Transverse colon (tissue), 4 donors: ENCODE measurements at regions not wholly inside any gene's neighbourhood (a gene's known extent, or its start where the extent isn't known, plus 50 kb on each side); places are given as distances from the start of the nearest gene placed in this dataset.

Experiments
- DNase-seq: peaks from one replicate; pipeline ENCODE4 v3.0.0-alpha.2; 2019
- H3K27ac ChIP-seq, 4 donors: fragments of 200-600 bp; sonication (generic); 2 replicates each; pipeline ENCODE4 v1.5.1; 2016 to 2018; ENCODE audit warnings: inconsistent platforms in 4 of 4
- H3K27me3 ChIP-seq: fragments of 200-600 bp; sonication (generic); 2 replicates; pipeline ENCODE4 v1.5.1; 2017; ENCODE audit warnings: inconsistent platforms
- H3K36me3 ChIP-seq, 4 donors: fragments of 200-600 bp; sonication (generic); 2 replicates each; pipeline ENCODE4 v1.5.1; 2017 to 2019; ENCODE audit warnings: inconsistent platforms in 4 of 4
- H3K4me1 ChIP-seq, 4 donors: fragments of 200-600 bp; sonication (generic); 2 replicates each; pipeline ENCODE4 v1.5.1; 2017 to 2020; ENCODE audit warnings: inconsistent platforms in 4 of 4
- H3K4me3 ChIP-seq, 4 donors: fragments of 200-600 bp; sonication (generic); 1 replicate in 1 of 4; 2 replicates in 3 of 4; pipeline versions ENCODE4 v1.5.1 to v1.6.1; 2017 to 2019; ENCODE audit warnings: inconsistent platforms in 4 of 4
- H3K9me3 ChIP-seq, 2 donors: fragments of 200-600 bp; sonication (generic); 2 replicates each; pipeline ENCODE4 v1.5.1; 2017 to 2019; ENCODE audit warnings: inconsistent platforms in 2 of 2
- CTCF ChIP-seq, 5 experiments: fragments of 200-600 bp in 3 of 5; fragments of 450-650 bp in 2 of 5; sonication (generic) in 3 of 5; IDR thresholded peaks; 1 replicate in 2 of 5; 2 replicates in 3 of 5; pipeline ENCODE4 v1.5.1; 2016 to 2017; ENCODE audit warnings: antibody characterized with exemption in 5 of 5, inconsistent platforms in 3 of 5, mild to moderate bottlenecking in 2 of 5, moderate library complexity in 1 of 5
- EP300 ChIP-seq: sonication (generic); formaldehyde crosslinking; IDR thresholded peaks from one replicate; pipeline ENCODE4 v1.6.1; 2017; ENCODE audit warnings: antibody characterized with exemption, low read depth
- POLR2A ChIP-seq: fragments of 450-650 bp; IDR thresholded peaks from one replicate; pipeline ENCODE4 v1.6.1; 2016; ENCODE audit warnings: antibody characterized with exemption, mild to moderate bottlenecking, moderate library complexity
- POLR2AphosphoS5 ChIP-seq, 3 donors: sonication (generic); formaldehyde crosslinking; IDR thresholded peaks; one replicate each; pipeline ENCODE4 v1.6.1; 2016; ENCODE audit warnings: antibody characterized with exemption in 3 of 3
- WGBS, 2 donors: methylation state at CpG; one replicate each; pipeline ENCODE4 v1.1.5; 2018; ENCODE audit warnings: low coverage in 1 of 2; 5-methylcytosine and 5-hydroxymethylcytosine counted together
- in situ Hi-C, 4 donors: fragments of 200-750 bp; cut with MboI; loops; one replicate each; pipeline versions ENCODE4 v1.15.0 to v1.15.1; 2017; ENCODE audit warnings: low sequenced_read_pairs in 3 of 4, low pct_ligation_motif_present in 1 of 4, low pct_unique_long_range_greater_than_20kb in 1 of 4
- intact Hi-C: fragments of 100-400 bp; cut with DNase I; formaldehyde crosslinking; loops from one replicate; pipeline ENCODE4 v1.15.1; 2023; ENCODE audit warnings: low total_unique reads

GRCh38 chr4:27534488-27534887, 673.8 kb downstream of the STIM2 start:
- 43 to 45% methylated on average over 1 of the region's 1 CpG for WGBS, 2 donors
- no peak overlapping the region for H3K4me3 ChIP-seq
- H3K4me1 ChIP-seq = no peaks in the 10 kb centered on the region
- no peaks in the 10 kb centered on the region for H3K9me3 ChIP-seq
- H3K36me3 ChIP-seq = no peaks in the 10 kb centered on the region
- DNase-seq = no peak
- TF ChIP-seq EP300 = no peak
- TF ChIP-seq CTCF (IDR thresholded peaks at IDR 0.05) = no peak
- TF ChIP-seq POLR2AphosphoS5 (IDR thresholded peaks at IDR 0.05) = no peak
- TF ChIP-seq POLR2A = no peak
- no peak overlapping the region for H3K27ac ChIP-seq
- no peaks in the 10 kb centered on the region for H3K27me3 ChIP-seq
- intact Hi-C loops (no loop called here), in situ Hi-C loops (no loop called here)

GRCh38 chr4:27568236-27568951, 707.8 kb downstream of the STIM2 start:
- intact Hi-C loops (no loop called here), in situ Hi-C loops (no loop called here)
- TF ChIP-seq POLR2A = no peak
- no peak for TF ChIP-seq EP300
- no peak for TF ChIP-seq CTCF (IDR thresholded peaks at IDR 0.05)
- no peak for TF ChIP-seq POLR2AphosphoS5 (IDR thresholded peaks at IDR 0.05)
- no peaks in the 10 kb centered on the region for H3K27me3 ChIP-seq
- 87 to 89% methylated on average over 6 to 11 of the region's 11 CpGs for WGBS, 2 donors
- no peaks in the 10 kb centered on the region for H3K9me3 ChIP-seq
- no peaks in the 10 kb centered on the region for H3K4me1 ChIP-seq
- no peak overlapping the region for H3K27ac ChIP-seq
- H3K36me3 ChIP-seq = no peaks in the 10 kb centered on the region
- H3K4me3 ChIP-seq = no peak overlapping the region
- DNase-seq = no peak

GRCh38 chr4:27568952-27569319, 708.3 kb downstream of the STIM2 start:
- 58 to 68% methylated on average over 2 of the region's 2 CpGs for WGBS, 2 donors
- intact Hi-C loops = no loop called here
- DNase-seq = no peak
- TF ChIP-seq CTCF (IDR thresholded peaks at IDR 0.05) (no peak), POLR2A (no peak), POLR2AphosphoS5 (IDR thresholded peaks at IDR 0.05) (no peak), EP300 (no peak)
- Histone ChIP-seq H3K36me3 (no peaks in the 10 kb centered on the region), H3K9me3 (no peaks in the 10 kb centered on the region), H3K27ac (no peak overlapping the region), H3K27me3 (no peaks in the 10 kb centered on the region), H3K4me3 (no peak overlapping the region), H3K4me1 (no peaks in the 10 kb centered on the region)
- in situ Hi-C loops = no loop called here

- WGBS, 2 donors = 58 to 80% methylated on average over 4 to 5 of the region's 5 CpGs
- in situ Hi-C loops = no loop called here
- TF ChIP-seq EP300 = no peak
- no peak for TF ChIP-seq POLR2AphosphoS5 (IDR thresholded peaks at IDR 0.05)
- no peak for TF ChIP-seq CTCF (IDR thresholded peaks at IDR 0.05)
- TF ChIP-seq POLR2A = no peak
These were observed 714.1 kb downstream of the STIM2 start for GRCh38 chr4:27574743-27575142.

More at GRCh38 chr4:27574743-27575142, 714.1 kb downstream of the STIM2 start:
- DNase-seq = no peak
- no peaks in the 10 kb centered on the region for H3K4me1 ChIP-seq
- no peak overlapping the region for H3K4me3 ChIP-seq
- no peak overlapping the region for H3K27ac ChIP-seq
- intact Hi-C loops = no loop called here
- no peaks in the 10 kb centered on the region for H3K27me3 ChIP-seq
- no peaks in the 10 kb centered on the region for H3K9me3 ChIP-seq
- H3K36me3 ChIP-seq = no peaks in the 10 kb centered on the region
